Kidney epithelial cell (primary cell): ENCODE measurements at regions not wholly inside any gene's neighbourhood (a gene's known extent, or its start where the extent isn't known, plus 50 kb on each side); places are given as distances from the start of the nearest gene placed in this dataset.

Experiments
- DNase-seq: peaks from one replicate; pipeline ENCODE4 v3.0.0-alpha.2; 2010; ENCODE audit warnings: low read depth
- H3K27me3 ChIP-seq: 2 replicates; pipeline ENCODE4 v1.6.0; 2011; ENCODE audit warnings: low read length; ENCODE audit not compliant: control insufficient read depth, insufficient read depth
- H3K36me3 ChIP-seq: 2 replicates; pipeline ENCODE4 v1.5.1; 2011; ENCODE audit warnings: low read length; ENCODE audit not compliant: control insufficient read depth, insufficient read depth
- H3K4me3 ChIP-seq: 2 replicates; pipeline ENCODE4 v1.5.1; 2011; ENCODE audit warnings: low read depth, mild to moderate bottlenecking, control low read depth, low read length
- CTCF ChIP-seq: IDR thresholded peaks from 2 replicates; pipeline ENCODE4 v1.5.1; 2011; ENCODE audit warnings: mild to moderate bottlenecking, moderate library complexity, low read length, control low read depth, inconsistent platforms; ENCODE audit not compliant: insufficient read depth, poor library complexity, severe bottlenecking

GRCh38 chr2:146239392-146240135 lies 1605.3 kb upstream of the ACVR2A start:
- no peak for TF ChIP-seq CTCF
- H3K27me3 ChIP-seq, result no peaks in the 10 kb centered on the region
- H3K36me3 ChIP-seq, result no peaks in the 10 kb centered on the region
- no peak for DNase-seq
- H3K4me3 ChIP-seq, result no peak overlapping the region

- H3K4me3 ChIP-seq, result no peak overlapping the region
- H3K27me3 ChIP-seq, result no peaks in the 10 kb centered on the region
- H3K36me3 ChIP-seq, result no peaks in the 10 kb centered on the region
- no peak for TF ChIP-seq CTCF
- no peak for DNase-seq
Measured at GRCh38 chr2:146238254-146238966, 1606.4 kb upstream of the ACVR2A start.

- Histone ChIP-seq H3K4me3 (no peak overlapping the region), H3K27me3 (no peaks in the 10 kb centered on the region), H3K36me3 (no peaks in the 10 kb centered on the region)
- TF ChIP-seq CTCF, result no peak
- no peak for DNase-seq
Measured at GRCh38 chr2:146235158-146235557, 1609.7 kb upstream of the ACVR2A start.

- no peak overlapping the region for H3K4me3 ChIP-seq
- DNase-seq, result no peak
- no peaks in the 10 kb centered on the region for H3K36me3 ChIP-seq
- no peak for TF ChIP-seq CTCF
- no peaks in the 10 kb centered on the region for H3K27me3 ChIP-seq
Measured at GRCh38 chr2:146229508-146230155, 1615.2 kb upstream of the ACVR2A start.

GRCh38 chr2:146228466-146229058 lies 1616.3 kb upstream of the ACVR2A start:
- Histone ChIP-seq H3K4me3 (no peak overlapping the region), H3K27me3 (no peaks in the 10 kb centered on the region), H3K36me3 (no peaks in the 10 kb centered on the region)
- no peak for TF ChIP-seq CTCF
- no peak for DNase-seq
